ENCODE measurements at regions not wholly inside any gene's neighbourhood (a gene's known extent, or its start where the extent isn't known, plus 50 kb on each side); places are given as distances from the start of the nearest gene placed in this dataset.

- no peak for TF ChIP-seq MAX (IDR thresholded peaks at IDR 0.05)
- no peak for TF ChIP-seq CEBPB (IDR thresholded peaks at IDR 0.05)
- no peak for TF ChIP-seq RAD21 (IDR thresholded peaks at IDR 0.05; ENCODE audit: low read depth)
Observed at GRCh38 chr14:28482251-28483040, 284.1 kb upstream of the FOXG1 start.

- no peak for TF ChIP-seq CREB1 (IDR thresholded peaks at IDR 0.05; ENCODE audit: low read depth)
- no peak for TF ChIP-seq FOXM1 (IDR thresholded peaks at IDR 0.05; ENCODE audit: borderline replicate concordance, low read depth)
- no peak for TF ChIP-seq CEBPB (IDR thresholded peaks at IDR 0.05)
- no peak for TF ChIP-seq TCF12 (IDR thresholded peaks at IDR 0.05; ENCODE audit: low read depth)
- no peak for TF ChIP-seq YY1 (IDR thresholded peaks at IDR 0.05; ENCODE audit: low read depth)
- no peak for TF ChIP-seq EGR1 (IDR thresholded peaks at IDR 0.05)
- no peak for TF ChIP-seq REST (IDR thresholded peaks at IDR 0.05; ENCODE audit: low read depth)
- TF ChIP-seq TAF1 (IDR thresholded peaks at IDR 0.05; ENCODE audit: low read depth): no peak
- no peak for TF ChIP-seq EP300 (IDR thresholded peaks at IDR 0.05; ENCODE audit: borderline replicate concordance)
Observed at GRCh38 chr14:28483506-28483905, 283.1 kb upstream of the FOXG1 start.

- no peak for TF ChIP-seq FOXM1 (IDR thresholded peaks at IDR 0.05; ENCODE audit: borderline replicate concordance, low read depth)
- TF ChIP-seq TCF12 (IDR thresholded peaks at IDR 0.05; ENCODE audit: low read depth): no peak
Observed at GRCh38 chr14:28488684-28489083, 277.9 kb upstream of the FOXG1 start.

- TF ChIP-seq YY1 (IDR thresholded peaks at IDR 0.05; ENCODE audit: low read depth) (no peak), CEBPB (IDR thresholded peaks at IDR 0.05) (no peak), TCF12 (IDR thresholded peaks at IDR 0.05; ENCODE audit: low read depth) (no peak), NFIC (IDR thresholded peaks at IDR 0.05) (no peak), EP300 (IDR thresholded peaks at IDR 0.05; ENCODE audit: borderline replicate concordance) (no peak), MAX (IDR thresholded peaks at IDR 0.05) (no peak), FOXM1 (IDR thresholded peaks at IDR 0.05; ENCODE audit: borderline replicate concordance, low read depth) (no peak), TEAD4 (IDR thresholded peaks at IDR 0.05) (no peak), CREB1 (IDR thresholded peaks at IDR 0.05; ENCODE audit: low read depth) (no peak)
Observed at GRCh38 chr14:28493516-28493915, 273.1 kb upstream of the FOXG1 start.

- TF ChIP-seq FOXM1 (IDR thresholded peaks at IDR 0.05; ENCODE audit: borderline replicate concordance, low read depth): no peak
- TF ChIP-seq TAF1 (IDR thresholded peaks at IDR 0.05; ENCODE audit: low read depth): no peak
- TF ChIP-seq NFIC (IDR thresholded peaks at IDR 0.05): no peak
- TF ChIP-seq MAX (IDR thresholded peaks at IDR 0.05): no peak
- no peak for TF ChIP-seq EP300 (IDR thresholded peaks at IDR 0.05; ENCODE audit: borderline replicate concordance)
- TF ChIP-seq TCF12 (IDR thresholded peaks at IDR 0.05; ENCODE audit: low read depth): no peak
- no peak for TF ChIP-seq YY1 (IDR thresholded peaks at IDR 0.05; ENCODE audit: low read depth)
- no peak for TF ChIP-seq REST (IDR thresholded peaks at IDR 0.05; ENCODE audit: low read depth)
- no peak for TF ChIP-seq CREB1 (IDR thresholded peaks at IDR 0.05; ENCODE audit: low read depth)
- TF ChIP-seq RAD21 (IDR thresholded peaks at IDR 0.05; ENCODE audit: low read depth): no peak
- TF ChIP-seq ZBTB7A (IDR thresholded peaks at IDR 0.05; ENCODE audit: low read depth): no peak
- TF ChIP-seq TEAD4 (IDR thresholded peaks at IDR 0.05): no peak
- TF ChIP-seq EGR1 (IDR thresholded peaks at IDR 0.05): no peak
- no peak for TF ChIP-seq CEBPB (IDR thresholded peaks at IDR 0.05)
- TF ChIP-seq USF1 (IDR thresholded peaks at IDR 0.05): no peak
Observed at GRCh38 chr14:28494196-28494595, 272.4 kb upstream of the FOXG1 start.

- TF ChIP-seq EP300 (IDR thresholded peaks at IDR 0.05; ENCODE audit: borderline replicate concordance): no peak
- no peak for TF ChIP-seq RAD21 (IDR thresholded peaks at IDR 0.05; ENCODE audit: low read depth)
- no peak for TF ChIP-seq EGR1 (IDR thresholded peaks at IDR 0.05)
- TF ChIP-seq USF1 (IDR thresholded peaks at IDR 0.05): no peak
- TF ChIP-seq TCF12 (IDR thresholded peaks at IDR 0.05; ENCODE audit: low read depth): no peak
- no peak for TF ChIP-seq ZBTB7A (IDR thresholded peaks at IDR 0.05; ENCODE audit: low read depth)
- no peak for TF ChIP-seq TAF1 (IDR thresholded peaks at IDR 0.05; ENCODE audit: low read depth)
- no peak for TF ChIP-seq MAX (IDR thresholded peaks at IDR 0.05)
- no peak for TF ChIP-seq TEAD4 (IDR thresholded peaks at IDR 0.05)
- TF ChIP-seq YY1 (IDR thresholded peaks at IDR 0.05; ENCODE audit: low read depth): no peak
- TF ChIP-seq REST (IDR thresholded peaks at IDR 0.05; ENCODE audit: low read depth): no peak
- TF ChIP-seq FOXM1 (IDR thresholded peaks at IDR 0.05; ENCODE audit: borderline replicate concordance, low read depth): no peak
- no peak for TF ChIP-seq NFIC (IDR thresholded peaks at IDR 0.05)
- TF ChIP-seq CEBPB (IDR thresholded peaks at IDR 0.05): no peak
Observed at GRCh38 chr14:28496364-28496763, 270.2 kb upstream of the FOXG1 start.
